ENCODE measurements at regions not wholly inside any gene's neighbourhood (a gene's known extent, or its start where the extent isn't known, plus 50 kb on each side); places are given as distances from the start of the nearest gene placed in this dataset.

DNA sequence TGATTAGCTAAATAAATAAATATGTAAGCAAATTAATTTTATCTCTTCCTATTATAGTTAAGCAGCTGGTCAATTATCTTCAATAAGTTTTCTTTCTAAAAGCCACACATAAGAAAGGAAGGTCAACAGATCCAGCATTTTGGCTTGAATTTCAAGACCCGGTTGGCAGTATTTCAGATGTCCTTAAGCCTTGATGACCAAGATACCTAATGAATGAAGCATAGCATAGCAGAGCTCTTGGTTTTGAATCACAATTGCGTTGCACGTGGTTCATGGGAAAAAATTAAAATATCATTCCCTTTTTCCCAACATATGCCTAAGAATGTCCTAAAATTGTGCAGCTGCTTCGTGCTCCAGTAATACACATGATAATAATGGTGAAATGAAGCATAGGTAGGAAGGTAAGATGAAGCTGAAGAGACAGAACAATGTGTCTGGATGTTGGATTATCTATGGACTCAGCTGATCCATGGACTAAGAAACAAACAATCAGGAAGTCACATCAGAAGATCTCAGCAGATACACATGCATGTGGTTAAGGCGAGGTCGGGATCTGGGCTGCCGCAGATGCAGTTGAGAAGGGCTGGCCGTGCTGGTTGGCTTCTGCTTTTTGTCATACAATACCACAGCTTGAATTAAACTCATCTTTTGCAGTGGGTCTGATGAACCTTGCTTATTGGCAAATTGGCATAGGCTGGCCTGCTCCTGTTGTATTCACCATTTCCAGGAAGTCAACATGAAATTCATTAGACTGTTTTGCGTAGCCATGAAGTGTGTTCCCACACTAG lies 284.9 kb upstream of the RUNX1 start:
- no peak for DNase-seq
- POLR2A ChIA-PET: no interaction called here
- Mint-ChIP-seq H3K4me3 (no peak overlapping the region), H3K4me1 (no peaks in the 10 kb centered on the region), H3K27ac (no peak overlapping the region), H3K9me3 (peaks cover 10% of the 10 kb centered on the region), H3K27me3 (no peaks in the 10 kb centered on the region), H3K36me3 (no peaks in the 10 kb centered on the region)
- ATAC-seq (ENCODE audit: low read depth): no peak

DNA sequence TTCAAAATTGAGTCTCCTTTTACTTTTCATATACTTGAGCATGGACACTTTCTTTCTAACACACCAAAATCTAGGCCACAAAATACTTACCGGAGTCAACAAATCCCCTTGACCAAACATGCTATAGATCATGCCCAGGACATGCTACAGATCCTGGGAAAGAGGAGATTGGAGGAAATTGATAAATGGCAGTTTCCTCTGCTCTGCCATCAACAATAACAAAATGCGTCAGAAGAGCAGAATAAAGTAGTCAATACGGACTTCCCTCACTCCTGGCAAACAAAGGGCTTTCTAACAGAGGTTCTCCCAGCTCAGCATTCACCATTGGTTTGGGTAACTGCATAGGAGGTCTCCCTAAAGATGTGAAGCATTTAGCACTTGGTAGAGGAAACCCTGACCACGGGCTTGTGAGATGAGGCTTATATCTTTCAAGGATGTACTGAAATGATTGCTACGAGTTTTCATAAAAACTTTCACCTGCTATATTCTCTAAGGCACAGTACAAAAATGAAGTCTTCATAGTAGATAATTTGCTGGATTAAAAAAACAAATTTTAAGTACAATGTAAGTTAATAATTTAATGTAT lies 283.8 kb upstream of the RUNX1 start:
- Mint-ChIP-seq H3K4me1 (no peaks in the 10 kb centered on the region), H3K27me3 (no peaks in the 10 kb centered on the region), H3K4me3 (no peak overlapping the region), H3K27ac (no peak overlapping the region), H3K36me3 (no peaks in the 10 kb centered on the region), H3K9me3 (peaks cover 7% of the 10 kb centered on the region)
- ATAC-seq (ENCODE audit: low read depth) (no peak), DNase-seq (no peak)
- POLR2A ChIA-PET: no interaction called here

DNA sequence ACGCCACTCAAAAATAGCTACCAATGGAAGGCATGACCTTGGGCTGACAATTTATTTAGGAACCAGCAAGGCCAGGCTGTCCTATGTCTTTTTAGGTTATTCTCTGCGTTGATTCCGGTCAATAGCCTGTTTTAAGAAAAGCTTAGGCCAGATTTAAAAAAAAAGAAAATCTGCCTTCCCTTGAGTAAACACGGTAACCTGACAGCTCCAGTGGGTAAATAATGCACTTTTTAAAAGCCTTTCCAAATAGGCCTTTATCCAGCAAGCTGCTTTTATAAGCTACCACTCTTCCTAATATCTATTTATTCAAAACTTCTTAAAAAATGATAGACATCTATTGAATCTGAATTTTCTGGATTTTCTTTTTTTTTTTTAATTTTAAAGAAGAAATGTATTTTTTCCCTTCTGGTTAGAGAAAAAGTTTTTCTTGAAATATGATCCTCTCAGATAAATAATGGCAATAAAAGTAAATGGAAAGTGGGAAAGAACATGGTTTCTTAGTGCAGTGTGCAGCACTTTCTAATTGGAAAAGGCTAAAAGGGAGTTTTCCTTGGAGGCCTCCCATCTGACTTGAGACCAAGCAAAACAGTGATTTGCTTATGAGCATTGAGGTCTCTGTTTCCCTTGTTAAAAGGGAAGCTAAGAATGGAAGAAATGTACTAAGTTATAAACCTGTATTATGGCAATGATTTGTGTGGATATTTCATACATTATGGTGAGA lies 281.0 kb upstream of the RUNX1 start:
- DNase-seq (no peak), ATAC-seq (ENCODE audit: low read depth) (no peak)
- H3K9me3 Mint-ChIP-seq: peaks cover 4% of the 10 kb centered on the region
- POLR2A ChIA-PET: no interaction called here
- no peaks in the 10 kb centered on the region for H3K4me1 Mint-ChIP-seq
- no peak overlapping the region for H3K27ac Mint-ChIP-seq
- H3K36me3 Mint-ChIP-seq: no peaks in the 10 kb centered on the region
- H3K27me3 Mint-ChIP-seq: peaks cover 2% of the 10 kb centered on the region
- H3K4me3 Mint-ChIP-seq: no peak overlapping the region

DNA sequence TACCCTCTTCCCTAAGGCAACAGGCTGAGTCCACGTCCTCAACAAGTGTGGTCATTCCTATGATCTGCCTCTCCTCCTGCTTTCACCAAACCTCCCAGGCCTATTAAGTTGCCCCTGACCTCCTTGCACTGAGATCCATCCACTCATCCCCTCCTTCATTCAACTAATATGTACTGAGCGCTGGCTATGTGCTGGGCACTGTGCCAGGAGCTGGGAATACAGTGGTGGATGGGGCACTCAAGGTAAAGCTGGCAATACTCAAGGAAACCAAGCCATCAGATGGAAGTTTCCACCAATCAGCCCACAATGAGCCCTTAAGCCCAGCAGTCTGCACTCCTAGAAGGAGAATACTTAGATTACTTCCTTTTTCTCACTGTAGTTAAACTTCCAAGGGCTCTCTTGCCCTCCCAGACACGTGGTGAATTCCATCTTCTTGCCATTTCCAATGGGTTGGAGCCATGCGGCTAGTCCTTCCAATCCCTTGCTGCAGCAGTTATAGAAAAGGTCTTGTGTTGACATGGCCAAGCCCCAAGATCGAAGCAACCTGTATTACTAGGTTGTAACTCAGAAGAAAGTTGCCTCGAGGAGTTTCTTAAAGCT lies 279.9 kb upstream of the RUNX1 start:
- Mint-ChIP-seq H3K9me3 (peaks cover 4% of the 10 kb centered on the region), H3K27ac (no peak overlapping the region), H3K4me3 (no peak overlapping the region), H3K36me3 (no peaks in the 10 kb centered on the region), H3K4me1 (no peaks in the 10 kb centered on the region), H3K27me3 (peaks cover 2% of the 10 kb centered on the region)
- POLR2A ChIA-PET: no interaction called here
- DNase-seq (no peak), ATAC-seq (ENCODE audit: low read depth) (no peak)

DNA sequence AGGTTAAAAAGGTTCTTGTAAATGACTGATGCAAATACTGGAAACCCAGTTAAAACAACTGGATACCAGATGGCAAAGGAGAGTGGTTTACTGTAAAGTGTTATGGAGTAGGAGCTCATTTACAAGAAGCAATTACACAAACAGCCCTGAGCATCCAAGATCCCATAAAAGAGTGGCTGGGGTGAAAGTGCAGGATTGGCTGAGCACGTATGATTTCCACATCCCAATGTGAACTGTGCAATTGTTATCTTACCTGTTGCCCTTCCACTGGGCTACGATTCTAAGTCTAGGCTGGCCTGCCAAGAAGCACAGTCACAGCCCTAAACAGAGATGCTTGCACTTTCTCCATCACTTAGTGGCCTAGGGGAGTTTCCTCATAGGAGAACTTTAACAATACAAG lies 277.6 kb upstream of the RUNX1 start:
- Mint-ChIP-seq H3K4me3 (no peak overlapping the region), H3K27ac (no peak overlapping the region), H3K27me3 (peaks cover 2% of the 10 kb centered on the region), H3K4me1 (no peaks in the 10 kb centered on the region), H3K36me3 (no peaks in the 10 kb centered on the region), H3K9me3 (peaks cover 4% of the 10 kb centered on the region)
- ATAC-seq (ENCODE audit: low read depth) (no peak), DNase-seq (no peak)
- POLR2A ChIA-PET: no interaction called here

DNA sequence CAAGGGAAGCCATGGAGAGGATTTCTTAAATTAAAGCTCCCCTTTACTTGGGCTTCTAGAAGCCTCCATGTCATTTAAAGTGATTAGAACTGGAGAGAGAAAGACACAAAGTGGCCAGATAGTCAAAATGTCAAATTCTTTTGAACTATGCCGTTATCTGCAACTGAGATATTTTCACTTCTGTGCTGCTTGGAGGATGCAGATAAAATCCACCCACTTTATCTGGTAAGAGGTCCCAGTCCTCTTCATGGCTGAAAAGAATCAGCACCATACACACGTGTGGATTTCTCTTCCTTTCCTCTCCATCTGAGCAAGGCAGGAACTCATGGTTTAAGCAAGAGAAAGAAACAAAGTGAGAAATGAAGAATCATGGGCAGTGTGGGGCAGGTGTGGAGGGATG lies 276.9 kb upstream of the RUNX1 start:
- peaks cover 3% of the 10 kb centered on the region for H3K27me3 Mint-ChIP-seq
- H3K27ac Mint-ChIP-seq: no peak overlapping the region
- POLR2A ChIA-PET: no interaction called here
- H3K4me3 Mint-ChIP-seq: no peak overlapping the region
- no peaks in the 10 kb centered on the region for H3K9me3 Mint-ChIP-seq
- ATAC-seq (ENCODE audit: low read depth): no peak
- DNase-seq: no peak
- no peaks in the 10 kb centered on the region for H3K4me1 Mint-ChIP-seq
- no peaks in the 10 kb centered on the region for H3K36me3 Mint-ChIP-seq

DNA sequence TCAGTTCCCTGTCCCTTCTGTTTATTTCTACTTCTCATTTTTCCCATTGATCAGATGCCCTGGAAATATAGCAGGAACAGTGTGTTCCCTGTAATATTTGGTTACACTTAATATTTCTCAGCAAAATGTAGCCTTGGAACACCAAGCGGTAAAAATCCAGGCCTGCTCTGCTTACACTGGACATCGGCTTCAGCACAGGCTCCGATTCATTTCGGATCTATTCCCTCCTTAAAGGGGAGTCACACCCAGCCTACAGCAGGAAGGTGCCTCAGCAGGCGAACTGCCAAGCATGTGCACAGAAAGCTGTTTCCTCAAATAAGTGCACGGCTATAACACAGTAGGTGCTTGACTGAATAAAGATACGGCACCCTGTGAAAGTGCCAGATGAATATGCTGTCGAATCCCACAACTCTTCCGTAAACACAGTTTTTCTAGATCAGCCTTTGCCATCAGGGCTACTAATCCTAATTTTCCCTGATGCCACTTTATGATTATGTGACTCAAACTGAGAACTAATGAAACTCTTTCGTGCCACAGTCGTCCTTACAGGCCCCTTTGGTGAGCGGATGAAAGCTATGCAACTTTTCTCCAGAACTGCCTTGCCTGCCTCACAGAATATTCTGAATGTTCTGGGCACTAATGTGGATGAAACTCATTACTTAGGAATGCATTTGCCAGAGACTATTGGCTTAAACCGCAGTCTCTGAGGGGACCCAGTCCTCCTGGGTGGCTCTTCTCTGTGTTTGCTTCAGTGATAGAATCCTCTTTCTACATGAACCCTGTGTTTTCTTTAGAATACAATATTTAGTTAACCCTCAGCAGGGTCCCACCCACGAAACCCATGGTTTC lies 275.5 kb upstream of the RUNX1 start:
- no peak overlapping the region for H3K4me3 Mint-ChIP-seq
- H3K9me3 Mint-ChIP-seq: no peaks in the 10 kb centered on the region
- no peak for ATAC-seq (ENCODE audit: low read depth)
- no peaks in the 10 kb centered on the region for H3K36me3 Mint-ChIP-seq
- no peak overlapping the region for H3K27ac Mint-ChIP-seq
- H3K4me1 Mint-ChIP-seq: no peaks in the 10 kb centered on the region
- POLR2A ChIA-PET: no interaction called here
- peaks cover 5% of the 10 kb centered on the region for H3K27me3 Mint-ChIP-seq
- no peak for DNase-seq

DNA sequence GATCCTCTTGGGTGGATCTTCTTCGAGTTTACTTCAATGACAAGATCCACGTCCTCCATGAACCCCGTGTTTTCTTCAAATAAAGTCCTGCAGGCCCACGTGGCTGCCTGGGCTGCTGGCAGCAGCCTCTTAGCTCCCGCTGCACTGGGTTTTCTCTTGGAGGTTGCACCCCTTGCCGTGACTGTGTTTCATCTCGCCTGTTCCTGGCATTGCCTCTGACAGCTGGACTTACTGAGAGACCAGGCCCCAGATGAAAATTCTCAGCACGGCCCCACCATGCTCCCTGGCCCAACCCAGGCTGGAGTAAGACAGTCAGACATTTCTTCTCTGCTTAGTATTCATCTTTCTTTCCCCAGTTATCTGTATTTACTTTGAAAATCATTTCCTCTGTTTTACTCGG lies 274.8 kb upstream of the RUNX1 start:
- Mint-ChIP-seq H3K4me3 (no peak overlapping the region), H3K4me1 (no peaks in the 10 kb centered on the region), H3K9me3 (no peaks in the 10 kb centered on the region), H3K27me3 (peaks cover 9% of the 10 kb centered on the region), H3K36me3 (no peaks in the 10 kb centered on the region), H3K27ac (no peak overlapping the region)
- ATAC-seq (ENCODE audit: low read depth) (no peak), DNase-seq (no peak)
- POLR2A ChIA-PET: no interaction called here

DNA sequence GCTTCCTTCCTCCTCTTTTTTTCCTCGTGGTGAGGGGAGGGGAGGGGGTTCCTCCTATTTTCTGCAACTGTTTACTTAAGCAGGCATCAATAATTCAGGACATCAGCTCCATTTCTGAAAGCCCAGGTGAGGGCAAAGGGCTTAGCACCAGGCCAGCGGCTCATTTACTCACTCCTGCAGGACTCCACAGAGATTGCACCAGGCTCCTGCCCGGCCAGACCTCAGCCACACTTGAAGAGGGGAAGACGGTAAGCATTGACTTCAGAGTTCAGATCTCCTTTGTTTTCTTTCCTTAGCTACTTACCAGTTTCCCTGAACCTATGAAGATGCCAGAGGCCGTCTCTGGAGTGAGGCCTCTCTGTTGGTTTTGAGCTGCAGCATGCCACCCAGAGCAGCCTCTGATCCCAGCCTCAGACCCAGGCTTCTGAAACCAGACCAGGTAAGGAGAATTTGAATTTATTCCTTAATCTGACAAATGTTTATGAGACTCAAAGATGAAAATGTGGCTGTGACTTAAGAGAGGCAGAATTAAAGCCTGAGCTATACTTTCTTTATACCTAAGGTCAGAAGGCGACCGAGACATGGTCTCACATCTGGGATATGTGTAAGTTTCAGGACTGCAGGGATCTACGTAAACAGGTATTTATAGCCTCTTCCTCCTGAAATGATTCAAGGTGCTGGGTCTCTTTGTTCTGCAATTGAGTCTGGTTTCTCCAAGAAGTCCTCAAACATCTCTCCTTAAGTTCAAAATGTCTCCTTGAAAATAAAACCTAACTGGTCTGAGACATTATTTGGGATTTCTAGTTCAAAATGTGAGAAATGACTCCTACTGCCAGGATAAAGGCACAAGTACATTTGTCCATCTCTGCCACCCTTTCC lies 272.5 kb upstream of the RUNX1 start:
- H3K9me3 Mint-ChIP-seq: no peaks in the 10 kb centered on the region
- ATAC-seq (ENCODE audit: low read depth): no peak
- no peaks in the 10 kb centered on the region for H3K36me3 Mint-ChIP-seq

DNA sequence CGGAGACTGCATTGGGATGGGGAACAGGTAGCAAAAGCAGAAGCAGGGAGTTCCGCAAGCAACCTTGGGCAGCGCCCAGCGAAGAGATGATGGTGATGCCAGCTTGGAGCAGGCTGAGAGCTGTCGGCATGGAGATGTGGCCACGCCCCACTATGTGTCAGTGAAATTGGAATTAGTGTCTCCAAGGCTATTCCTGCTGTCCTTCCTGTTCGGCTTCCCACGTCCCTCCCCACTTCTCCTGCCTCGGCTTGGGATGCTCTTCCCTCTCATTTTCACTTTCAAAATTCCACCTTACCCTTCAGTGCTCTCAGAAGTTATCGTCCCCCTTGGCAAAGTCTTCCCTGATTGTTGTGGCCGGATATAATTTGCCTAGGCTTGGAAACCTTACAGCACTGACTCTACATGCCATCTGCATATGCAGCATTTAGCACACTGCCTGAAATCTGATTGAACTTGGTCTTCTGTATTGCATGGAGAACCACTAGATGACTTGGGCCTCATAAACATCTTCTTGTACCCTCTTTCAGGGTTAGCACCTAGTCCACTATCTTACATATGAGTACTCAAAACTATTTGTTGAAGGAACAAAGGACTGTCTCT lies 270.7 kb upstream of the RUNX1 start:
- Mint-ChIP-seq H3K36me3 (no peaks in the 10 kb centered on the region), H3K27me3 (peaks cover 10% of the 10 kb centered on the region), H3K4me1 (no peaks in the 10 kb centered on the region), H3K27ac (no peak overlapping the region), H3K4me3 (no peak overlapping the region), H3K9me3 (no peaks in the 10 kb centered on the region)
- DNase-seq (no peak), ATAC-seq (ENCODE audit: low read depth) (no peak)
- POLR2A ChIA-PET: no interaction called here

More for the DNA sequence above, 272.5 kb upstream of the RUNX1 start:
- H3K27me3 Mint-ChIP-seq: peaks cover 6% of the 10 kb centered on the region
- H3K4me3 Mint-ChIP-seq: no peak overlapping the region
- H3K4me1 Mint-ChIP-seq: no peaks in the 10 kb centered on the region
- no peak overlapping the region for H3K27ac Mint-ChIP-seq
- POLR2A ChIA-PET: no interaction called here
- DNase-seq: no peak

DNA sequence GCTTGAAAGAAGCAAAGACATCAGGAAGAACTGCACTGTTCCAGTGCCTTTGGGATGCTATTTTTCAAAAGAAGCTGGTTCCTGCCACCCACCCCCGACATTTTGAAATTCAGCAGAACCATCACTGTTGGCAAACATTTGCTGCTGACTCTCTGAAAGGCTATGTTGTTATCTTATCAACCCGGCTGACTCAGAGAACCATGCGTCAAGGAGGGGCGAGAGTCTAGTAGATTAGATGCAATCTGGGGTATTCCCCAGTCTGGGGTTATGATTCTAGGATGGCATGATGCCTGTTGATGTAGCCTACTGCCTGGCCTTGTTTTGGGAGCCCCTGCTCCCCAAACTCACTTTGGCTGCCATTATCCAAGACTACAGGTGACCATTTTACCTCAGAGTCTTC lies 267.8 kb upstream of the RUNX1 start:
- Mint-ChIP-seq H3K27ac (no peak overlapping the region), H3K4me1 (no peaks in the 10 kb centered on the region), H3K9me3 (no peaks in the 10 kb centered on the region), H3K36me3 (no peaks in the 10 kb centered on the region), H3K27me3 (peaks cover 10% of the 10 kb centered on the region), H3K4me3 (no peak overlapping the region)
- POLR2A ChIA-PET: no interaction called here
- DNase-seq (no peak), ATAC-seq (ENCODE audit: low read depth) (no peak)

DNA sequence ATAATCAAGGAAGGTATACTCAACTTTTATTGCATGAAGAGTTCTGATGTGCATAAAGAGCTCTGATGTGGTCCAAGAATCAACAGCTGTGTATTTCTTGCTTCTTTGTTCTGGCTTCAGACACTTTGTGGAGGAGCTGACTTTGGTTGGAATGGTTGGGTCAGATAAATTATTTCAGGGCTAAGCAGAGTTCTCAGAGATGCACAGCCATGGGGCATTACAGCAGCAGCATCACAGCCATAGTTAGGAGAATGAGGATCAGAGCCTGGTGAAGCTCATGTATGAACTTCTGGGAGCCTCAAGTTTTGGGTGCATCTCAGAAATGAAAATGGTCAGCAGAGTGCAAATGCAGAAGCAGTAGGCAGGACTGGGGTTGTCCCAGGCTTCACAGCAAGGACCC lies 267.4 kb upstream of the RUNX1 start:
- Mint-ChIP-seq H3K27ac (no peak overlapping the region), H3K36me3 (no peaks in the 10 kb centered on the region), H3K27me3 (peaks cover 10% of the 10 kb centered on the region), H3K4me3 (no peak overlapping the region), H3K9me3 (no peaks in the 10 kb centered on the region), H3K4me1 (no peaks in the 10 kb centered on the region)
- no peak for ATAC-seq (ENCODE audit: low read depth)
- DNase-seq: no peak
- POLR2A ChIA-PET: no interaction called here
